GM21825 (cell line): ENCODE measurements at regions not wholly inside any gene's neighbourhood (a gene's known extent, or its start where the extent isn't known, plus 50 kb on each side); places are given as distances from the start of the nearest gene placed in this dataset.

ENCODE experiments used
- ATAC-seq: cut with Tn5 transposase; IDR thresholded peaks from one replicate; pipeline ENCODE4 v1.9.1; 2021; ENCODE audit warnings: mild to moderate bottlenecking, moderate library complexity; ENCODE audit not compliant: unreplicated experiment

DNA sequence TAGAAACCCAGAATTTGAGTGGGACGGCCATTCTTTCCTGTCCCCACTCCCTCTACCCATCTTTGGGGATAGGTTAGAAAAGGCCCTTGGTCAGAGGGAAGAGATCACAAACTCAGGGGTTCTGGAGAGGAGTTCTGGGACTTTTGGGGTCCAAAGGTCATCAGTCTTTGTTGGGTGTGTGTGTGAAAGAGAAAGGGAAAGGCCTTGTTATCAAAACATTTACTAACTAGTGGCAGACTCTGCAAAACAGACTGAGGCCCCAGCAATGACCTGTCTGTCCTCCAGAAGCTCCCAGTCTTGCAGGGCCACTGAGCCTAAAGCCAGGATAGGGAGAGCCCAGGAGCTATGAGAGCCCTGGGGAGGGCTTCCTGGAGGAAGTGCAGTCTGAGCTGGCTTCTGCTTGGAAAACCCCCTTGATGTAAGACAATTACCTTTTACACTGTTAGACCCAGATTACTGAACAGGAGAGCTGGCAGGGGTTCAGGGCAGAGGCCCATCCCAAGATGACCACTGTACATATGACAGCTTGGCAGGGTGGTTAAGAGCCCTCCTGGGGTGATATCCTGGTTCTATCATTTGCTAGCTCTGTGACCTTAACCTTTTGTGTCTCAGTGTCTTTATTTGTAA, 429.1 kb upstream of the CCDC196 start:
- ATAC-seq = no peak

DNA sequence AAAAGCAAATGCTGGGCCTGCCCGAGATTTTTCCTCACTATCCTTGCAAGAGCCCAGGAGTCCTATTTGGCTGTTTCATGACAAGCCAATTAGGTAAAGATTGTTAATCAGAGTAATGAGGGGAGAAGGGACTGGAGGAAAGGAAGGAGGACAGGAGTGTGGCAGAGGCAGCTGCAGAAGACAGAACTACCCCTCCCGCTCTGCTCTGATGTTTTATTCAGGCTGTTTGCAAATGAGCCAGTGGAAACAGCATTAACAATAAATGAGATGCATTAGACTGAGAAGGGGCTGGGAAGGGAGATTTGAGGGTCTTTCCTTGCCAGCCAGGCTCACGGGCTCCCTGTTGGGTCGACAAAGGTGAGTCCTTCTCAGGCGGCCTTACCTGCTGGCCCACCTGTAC, 421.0 kb upstream of the CCDC196 start:
- no peak for ATAC-seq

DNA sequence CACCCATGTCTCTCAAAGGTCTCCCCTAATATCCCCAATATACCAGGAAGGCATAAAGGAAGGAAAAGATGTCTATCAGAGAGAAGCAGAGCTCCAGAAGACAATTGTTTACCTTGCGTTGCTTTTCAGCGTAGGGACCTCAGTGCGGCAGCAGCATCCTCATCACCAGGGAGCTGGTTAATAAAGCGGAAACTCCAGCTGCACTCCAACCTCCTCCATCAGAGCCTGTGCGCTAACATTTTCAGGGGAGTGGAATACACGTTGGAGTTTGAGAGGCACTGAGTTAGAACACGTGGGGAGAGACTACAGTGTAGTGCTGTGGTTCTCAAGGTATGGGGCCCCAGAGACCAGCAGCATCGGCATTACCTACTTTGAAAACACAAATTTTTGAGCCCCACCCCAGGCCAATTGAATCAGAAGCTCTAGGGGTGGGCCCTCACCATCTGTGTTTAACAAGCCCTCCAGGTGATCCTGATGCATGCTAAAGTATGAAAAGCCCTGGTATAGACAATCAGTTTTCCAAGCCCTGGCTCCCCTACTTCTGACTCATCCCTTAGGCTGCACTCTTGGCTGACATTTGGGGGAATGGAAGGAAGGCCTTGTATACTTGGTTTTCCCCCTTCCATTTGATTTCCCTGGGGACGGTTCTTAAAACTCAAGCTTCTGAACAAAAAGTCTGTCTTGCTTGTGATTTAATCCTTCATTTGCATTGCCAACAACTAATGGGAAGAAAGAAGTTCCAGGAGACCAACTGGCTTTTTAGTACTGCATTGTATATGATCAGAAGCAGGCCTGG, 419.0 kb upstream of the CCDC196 start:
- ATAC-seq = no peak

DNA sequence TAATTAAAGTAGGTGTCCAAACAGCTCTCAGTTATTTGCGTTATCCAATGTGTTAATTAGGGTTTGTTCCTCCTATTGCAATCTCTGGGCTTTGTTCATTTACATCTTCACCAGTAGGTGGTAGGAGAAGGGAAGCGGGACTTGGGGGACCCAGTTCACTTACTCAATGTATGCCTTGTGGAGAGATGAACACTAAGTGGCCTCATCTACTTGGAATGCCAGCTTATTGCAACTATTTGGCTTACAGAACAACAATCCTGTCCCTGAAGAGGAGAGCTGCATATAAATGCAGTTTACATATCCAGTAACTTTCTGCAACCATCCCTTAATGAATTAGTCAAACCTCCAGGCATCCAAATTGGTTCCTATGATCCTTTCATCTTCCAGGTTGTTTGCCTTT, 417.1 kb upstream of the CCDC196 start:
- no peak for ATAC-seq

DNA sequence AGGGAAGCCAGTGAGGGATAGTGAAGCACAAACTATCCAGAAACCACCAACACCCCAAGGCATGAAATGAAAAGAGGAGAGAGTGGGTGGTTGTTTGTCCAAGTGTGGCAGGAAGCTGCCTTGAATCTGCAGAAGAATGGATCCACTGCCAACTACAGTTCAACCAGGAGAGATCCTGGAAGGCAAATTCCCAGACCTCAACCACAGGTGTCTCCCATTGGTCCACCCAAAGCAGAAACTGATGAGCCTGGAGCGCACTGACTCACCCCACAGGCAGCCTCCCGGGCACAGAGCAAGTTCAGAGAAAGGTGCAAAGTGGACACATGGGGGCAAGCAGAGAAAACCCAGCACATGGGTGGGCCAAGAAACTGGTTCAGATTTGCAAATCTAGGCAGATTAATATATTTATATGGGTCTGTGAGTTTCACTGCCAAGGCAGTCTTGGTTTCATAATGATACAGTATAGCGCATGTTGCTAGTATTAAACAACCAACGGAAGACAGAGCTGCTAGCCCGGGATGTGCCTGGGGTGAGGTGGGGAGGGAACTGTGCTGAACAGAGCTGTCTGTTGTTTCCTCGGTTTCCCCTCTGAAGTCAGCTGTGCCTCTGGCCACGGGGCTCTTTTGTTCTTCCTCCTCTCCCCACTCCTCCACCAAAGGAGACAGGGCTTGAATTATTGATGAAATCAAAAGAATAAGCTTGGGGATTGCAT, 416.2 kb upstream of the CCDC196 start:
- no peak for ATAC-seq

- no peak for ATAC-seq
Observed at GRCh38 chr14:66070542-66071319, 415.4 kb upstream of the CCDC196 start.

DNA sequence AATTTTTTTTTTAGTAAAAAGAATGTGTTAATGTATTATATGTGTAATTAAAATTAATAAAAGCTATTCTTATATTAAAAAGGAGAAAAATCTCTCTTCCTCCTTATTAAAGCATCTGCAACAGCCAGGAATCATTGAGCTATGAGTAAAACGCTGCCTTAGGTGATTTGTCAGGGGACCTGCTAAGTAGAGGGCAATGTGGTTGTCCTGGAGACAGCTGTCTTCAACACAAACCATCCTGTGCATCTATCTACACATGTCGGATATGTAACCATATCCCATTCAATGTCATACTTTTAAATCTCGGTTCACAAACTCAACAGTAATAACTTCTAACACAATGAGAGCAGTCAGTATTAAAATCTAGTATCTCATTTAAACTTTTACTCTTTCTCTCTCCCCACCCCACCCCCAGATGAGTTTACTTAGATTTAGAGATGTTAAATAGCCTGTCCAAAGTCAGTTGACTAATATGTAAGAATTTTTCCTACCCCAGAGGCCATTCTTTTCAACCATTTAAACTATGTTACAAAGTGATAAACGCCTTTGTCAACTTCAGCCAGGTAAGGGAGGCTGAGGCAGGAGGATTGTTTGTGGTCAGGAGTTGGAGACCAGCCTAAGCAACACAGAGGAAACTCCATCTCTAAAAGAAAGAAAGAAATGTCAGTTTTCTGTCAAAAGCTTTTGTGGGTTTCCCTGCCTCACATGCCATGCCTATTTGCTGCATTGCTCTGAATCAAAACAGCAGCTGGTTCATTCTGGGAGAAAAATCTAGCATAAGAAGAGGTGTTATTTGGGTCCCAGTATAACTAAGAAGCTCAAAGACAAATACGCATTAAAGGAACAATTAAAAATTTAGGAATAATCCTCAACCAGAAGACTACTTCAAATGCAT, 413.7 kb upstream of the CCDC196 start:
- no peak for ATAC-seq

DNA sequence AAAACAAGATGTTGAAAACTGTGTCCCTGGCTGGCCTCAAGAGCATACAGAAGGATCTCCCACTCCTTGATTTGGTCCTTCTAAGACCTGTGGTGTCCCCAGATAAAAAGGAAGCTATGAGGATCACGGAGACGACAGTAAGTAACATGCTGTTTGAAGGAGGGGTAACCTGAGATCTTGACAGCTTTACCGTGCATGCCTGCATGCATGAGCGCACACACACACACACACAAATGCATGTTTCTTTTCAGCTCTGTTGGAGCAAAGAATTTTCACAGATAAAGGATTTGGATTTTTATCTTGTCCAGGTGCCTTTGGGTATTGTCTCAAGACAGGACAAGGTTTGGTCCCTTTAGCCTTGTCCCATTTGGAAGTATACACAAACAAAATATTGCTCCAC, 411.6 kb upstream of the CCDC196 start:
- ATAC-seq = no peak

DNA sequence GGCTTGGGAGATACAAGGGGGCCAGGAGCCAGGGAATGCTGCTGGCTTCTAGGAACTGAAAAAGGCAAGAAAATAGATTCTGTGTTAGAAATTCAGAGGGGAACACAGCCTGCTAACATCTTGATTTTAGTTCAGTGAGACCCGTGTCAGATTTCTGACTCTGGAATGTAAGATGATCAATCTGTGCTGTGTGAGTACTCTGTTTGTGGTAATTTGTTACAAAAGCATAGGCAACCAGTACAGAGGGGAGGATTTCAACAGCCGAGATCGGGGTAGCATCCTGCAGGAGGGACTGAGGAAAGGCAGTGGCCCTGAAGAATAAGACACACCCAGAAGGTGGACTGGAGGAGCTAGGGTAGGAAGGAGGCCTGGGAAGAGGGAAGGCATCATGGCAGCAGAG, 410.0 kb upstream of the CCDC196 start:
- no peak for ATAC-seq

GRCh38 chr14:66078006-66078405, 408.2 kb upstream of the CCDC196 start:
- ATAC-seq = no peak

GRCh38 chr14:66081594-66082376, 404.4 kb upstream of the CCDC196 start:
- ATAC-seq = no peak

DNA sequence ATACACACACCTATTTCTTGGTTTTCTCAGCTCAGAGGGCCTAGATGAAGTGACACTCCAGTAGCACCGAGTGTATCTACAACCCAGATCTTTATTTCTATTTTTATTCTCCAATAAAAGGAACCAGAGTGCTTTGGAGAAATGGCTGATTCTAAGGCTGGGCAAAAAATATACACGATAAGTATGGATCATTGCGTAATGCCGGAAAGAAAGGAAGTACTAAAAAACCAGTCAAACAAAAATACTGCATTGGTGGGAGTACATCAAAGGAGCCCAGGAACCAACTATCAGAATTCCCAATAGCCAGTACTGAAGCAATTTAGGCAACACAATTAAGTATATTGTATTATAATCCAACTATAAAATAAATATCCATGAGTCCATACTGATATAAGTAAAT, 400.9 kb upstream of the CCDC196 start:
- no peak for ATAC-seq

DNA sequence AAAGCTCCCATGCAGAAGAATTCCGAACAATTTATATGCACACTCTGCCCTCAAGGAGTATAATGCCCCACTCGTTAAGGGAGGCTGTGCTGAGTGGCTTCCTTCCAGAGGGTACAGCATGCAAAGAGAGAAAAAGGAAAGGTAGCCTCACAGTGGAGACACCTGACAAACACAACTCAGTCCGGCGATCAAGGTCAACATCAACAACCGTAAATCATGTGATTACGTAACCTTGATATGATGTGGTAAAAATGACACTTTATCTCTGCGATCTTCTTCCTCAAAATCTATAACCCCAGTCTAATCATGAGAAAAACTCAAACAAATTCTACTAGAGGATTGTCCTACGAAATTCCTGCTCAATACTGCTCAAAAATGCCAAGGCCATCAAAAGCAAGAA, 400.5 kb upstream of the CCDC196 start:
- no peak for ATAC-seq

DNA sequence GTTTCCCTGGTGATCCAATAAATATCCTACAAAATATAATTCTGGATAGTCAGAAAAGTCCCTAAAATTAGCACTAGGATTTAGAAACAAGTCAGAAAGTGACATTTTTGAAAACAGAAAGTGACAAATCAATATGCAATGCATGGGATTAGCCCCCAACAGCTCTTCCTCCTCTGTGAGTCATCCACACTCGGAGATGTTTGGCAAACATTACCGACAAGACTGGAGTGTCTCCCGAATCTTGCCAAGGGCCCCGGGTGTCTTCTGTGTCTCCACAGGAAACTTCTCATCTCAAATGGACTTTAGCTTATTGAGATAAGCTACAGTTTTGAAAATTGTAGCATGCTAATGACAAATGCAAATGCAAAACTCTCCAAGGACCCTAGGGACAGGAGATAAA, 398.9 kb upstream of the CCDC196 start:
- ATAC-seq = no peak

GRCh38 chr14:66088656-66089055, 397.5 kb upstream of the CCDC196 start:
- no peak for ATAC-seq

GRCh38 chr14:66092206-66092605, 394.0 kb upstream of the CCDC196 start:
- ATAC-seq = no peak

- no peak for ATAC-seq
Observed at GRCh38 chr14:66092748-66093147, 393.4 kb upstream of the CCDC196 start.

DNA sequence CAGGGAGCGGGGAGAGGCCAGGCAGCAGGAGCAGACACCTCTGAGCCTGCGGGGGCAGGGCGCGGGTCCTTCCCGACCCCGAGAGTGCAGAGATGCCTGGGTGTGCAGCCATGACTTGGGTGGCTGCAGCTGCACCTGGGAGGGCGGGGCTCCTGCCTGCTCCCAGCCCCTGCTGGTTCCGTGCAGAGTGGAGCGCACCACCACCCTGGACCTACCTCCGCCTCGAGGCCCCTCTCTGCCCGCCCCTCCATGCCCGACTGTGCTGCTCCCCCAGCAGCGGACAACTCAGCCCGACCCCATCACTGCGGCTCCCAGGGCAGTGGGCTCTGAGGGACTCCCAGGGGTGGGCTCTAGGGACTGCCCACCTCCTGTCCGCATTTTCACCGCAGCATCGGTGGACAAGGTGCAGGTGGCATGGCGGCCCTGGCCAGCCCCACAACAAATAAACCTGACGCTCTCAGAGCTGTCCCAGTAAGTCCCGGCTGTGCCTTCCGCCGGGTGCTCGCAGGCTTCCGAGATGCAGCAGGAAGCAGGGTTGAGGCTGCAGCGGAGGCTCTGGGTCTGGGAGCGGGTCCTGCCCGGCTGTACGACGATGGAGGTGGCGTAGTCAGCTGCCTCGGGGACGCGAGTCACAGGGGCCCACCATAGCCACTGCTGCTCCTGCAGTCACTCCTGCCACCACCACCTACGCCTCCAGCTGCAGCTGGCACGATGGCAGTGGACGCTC, 392.0 kb upstream of the CCDC196 start:
- ATAC-seq = no peak

DNA sequence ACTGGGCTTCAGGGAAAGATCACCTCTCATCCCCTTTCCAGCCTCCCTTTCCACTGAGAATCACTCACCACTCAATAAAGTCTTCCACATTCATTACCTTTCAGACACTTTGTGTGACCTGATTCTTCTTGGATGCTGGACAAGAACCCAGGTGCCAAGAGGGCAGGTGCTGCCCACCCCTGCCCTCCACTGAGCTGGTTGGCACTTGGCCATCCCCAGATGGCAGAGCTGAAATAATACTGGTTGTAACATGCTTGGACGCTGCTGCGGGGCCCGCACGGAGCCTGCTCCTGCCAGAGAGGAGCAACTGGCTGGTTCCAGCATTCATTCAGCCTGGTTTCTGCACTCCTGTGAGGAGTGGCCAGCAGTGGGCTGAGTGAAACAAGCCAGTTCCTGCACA, 386.7 kb upstream of the CCDC196 start:
- no peak for ATAC-seq
